Vagina (tissue), 2 donors: ENCODE measurements at regions not wholly inside any gene's neighbourhood (a gene's known extent, or its start where the extent isn't known, plus 50 kb on each side); places are given as distances from the start of the nearest gene placed in this dataset.

Experiments
- DNase-seq, 2 donors: peaks; one replicate each; pipeline ENCODE4 v3.0.0-alpha.2; 2017; ENCODE audit errors: extremely low spot score in 2 of 2
- H3K27ac ChIP-seq: fragments of 200-600 bp; sonication (generic); one replicate; pipeline ENCODE4 v1.5.1; 2019
- H3K27me3 ChIP-seq: fragments of 200-600 bp; sonication (generic); one replicate; pipeline ENCODE4 v1.5.1; 2019
- H3K36me3 ChIP-seq, 2 donors: fragments of 200-600 bp; sonication (generic); one replicate each; pipeline ENCODE4 v1.5.1; 2017 to 2019
- H3K4me1 ChIP-seq: fragments of 200-600 bp; sonication (generic); one replicate; pipeline ENCODE4 v1.5.1; 2019
- H3K4me3 ChIP-seq, 2 donors: fragments of 200-600 bp; sonication (generic); 1 replicate in 1 of 2; 2 replicates in 1 of 2; pipeline ENCODE4 v1.5.1; 2016 to 2019
- H3K9me3 ChIP-seq: fragments of 200-600 bp; sonication (generic); one replicate; pipeline ENCODE4 v1.5.1; 2019
- POLR2A ChIP-seq, 2 donors: fragments of 450-650 bp; IDR thresholded peaks; one replicate each; pipeline ENCODE4 v1.6.1; 2017; ENCODE audit warnings: antibody characterized with exemption in 2 of 2, mild to moderate bottlenecking in 2 of 2, moderate library complexity in 2 of 2
- POLR2AphosphoS5 ChIP-seq, 2 donors: sonication (generic); formaldehyde crosslinking; IDR thresholded peaks; one replicate each; pipeline ENCODE4 v1.9.0; 2017; ENCODE audit warnings: antibody characterized with exemption in 2 of 2, mild to moderate bottlenecking in 2 of 2, low read depth in 1 of 2; ENCODE audit not compliant: insufficient read depth in 1 of 2
- intact Hi-C: fragments of 100-400 bp; cut with DNase I; formaldehyde crosslinking; loops from one replicate; pipeline ENCODE4 v1.15.1; 2023
- TF ChIP-seq, protein P1 (sequence below), 3 experiments: fragments of 450-650 bp in 2 of 3; fragments of 200-600 bp in 1 of 3; sonication (generic) in 1 of 3; IDR thresholded peaks; one replicate each; pipeline ENCODE4 v1.5.1; 2017 to 2019; ENCODE audit warnings: antibody characterized with exemption in 3 of 3, mild to moderate bottlenecking in 2 of 3, moderate library complexity in 2 of 3

DNA sequence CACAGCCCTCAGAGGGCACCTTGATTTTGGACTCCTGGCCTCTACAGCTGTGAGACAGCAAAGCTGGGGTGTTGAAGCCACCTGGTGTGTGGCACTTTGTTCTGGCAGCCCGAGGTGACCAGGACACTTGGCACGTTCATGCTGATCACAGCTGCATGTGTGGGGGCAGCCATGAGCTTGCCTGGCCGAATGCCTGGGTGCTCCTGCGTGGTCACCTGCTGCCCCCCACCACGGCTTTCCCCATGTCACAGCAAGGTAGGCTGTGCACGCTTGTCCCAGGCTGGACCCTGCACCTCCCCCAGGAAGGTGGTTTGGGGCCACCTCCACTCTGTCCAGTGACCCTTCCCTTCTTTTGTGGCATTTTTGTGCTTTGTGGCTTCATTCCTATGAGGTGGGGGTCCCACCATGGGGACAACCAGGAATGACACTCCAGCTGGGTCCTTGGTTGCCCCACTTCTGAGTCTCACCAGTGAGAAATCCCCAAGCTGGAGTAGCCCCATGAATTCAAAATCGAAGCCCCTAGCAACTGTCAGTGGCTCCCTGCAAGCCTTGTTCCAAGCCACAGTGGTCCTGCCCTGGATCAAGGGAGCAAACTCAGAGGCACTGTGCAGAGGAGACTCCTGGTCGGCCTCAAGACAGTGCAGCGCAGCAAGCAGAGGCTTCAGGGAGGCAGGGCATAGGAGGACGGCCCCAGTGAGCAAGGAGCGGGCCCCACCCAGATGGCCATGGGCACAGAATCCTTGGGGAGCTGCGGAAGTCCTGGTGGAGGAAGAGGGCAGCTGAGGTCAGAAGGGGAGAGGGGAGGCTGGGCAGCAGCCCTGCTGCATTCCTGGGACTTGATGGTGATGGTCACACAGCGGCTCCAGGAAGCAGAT lies 121.4 kb upstream of the HS6ST1 start:
- H3K27me3 ChIP-seq: no peaks in the 10 kb centered on the region
- H3K36me3 ChIP-seq: no peaks in the 10 kb centered on the region
- TF ChIP-seq, protein P1, sequence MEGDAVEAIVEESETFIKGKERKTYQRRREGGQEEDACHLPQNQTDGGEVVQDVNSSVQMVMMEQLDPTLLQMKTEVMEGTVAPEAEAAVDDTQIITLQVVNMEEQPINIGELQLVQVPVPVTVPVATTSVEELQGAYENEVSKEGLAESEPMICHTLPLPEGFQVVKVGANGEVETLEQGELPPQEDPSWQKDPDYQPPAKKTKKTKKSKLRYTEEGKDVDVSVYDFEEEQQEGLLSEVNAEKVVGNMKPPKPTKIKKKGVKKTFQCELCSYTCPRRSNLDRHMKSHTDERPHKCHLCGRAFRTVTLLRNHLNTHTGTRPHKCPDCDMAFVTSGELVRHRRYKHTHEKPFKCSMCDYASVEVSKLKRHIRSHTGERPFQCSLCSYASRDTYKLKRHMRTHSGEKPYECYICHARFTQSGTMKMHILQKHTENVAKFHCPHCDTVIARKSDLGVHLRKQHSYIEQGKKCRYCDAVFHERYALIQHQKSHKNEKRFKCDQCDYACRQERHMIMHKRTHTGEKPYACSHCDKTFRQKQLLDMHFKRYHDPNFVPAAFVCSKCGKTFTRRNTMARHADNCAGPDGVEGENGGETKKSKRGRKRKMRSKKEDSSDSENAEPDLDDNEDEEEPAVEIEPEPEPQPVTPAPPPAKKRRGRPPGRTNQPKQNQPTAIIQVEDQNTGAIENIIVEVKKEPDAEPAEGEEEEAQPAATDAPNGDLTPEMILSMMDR (IDR thresholded peaks at IDR 0.05): no peak
- TF ChIP-seq POLR2AphosphoS5 (IDR thresholded peaks at IDR 0.05; ENCODE audit: insufficient read depth in 1 of 2, low read depth in 1 of 2) (no peak), POLR2A (IDR thresholded peaks at IDR 0.05) (no peak)
- no peak overlapping the region for H3K4me3 ChIP-seq
- no peaks in the 10 kb centered on the region for H3K9me3 ChIP-seq
- DNase-seq: peak; percentile 67 to 93
- intact Hi-C loops: no loop called here
- peaks cover 18% of the 10 kb centered on the region for H3K4me1 ChIP-seq
- no peak overlapping the region for H3K27ac ChIP-seq

DNA sequence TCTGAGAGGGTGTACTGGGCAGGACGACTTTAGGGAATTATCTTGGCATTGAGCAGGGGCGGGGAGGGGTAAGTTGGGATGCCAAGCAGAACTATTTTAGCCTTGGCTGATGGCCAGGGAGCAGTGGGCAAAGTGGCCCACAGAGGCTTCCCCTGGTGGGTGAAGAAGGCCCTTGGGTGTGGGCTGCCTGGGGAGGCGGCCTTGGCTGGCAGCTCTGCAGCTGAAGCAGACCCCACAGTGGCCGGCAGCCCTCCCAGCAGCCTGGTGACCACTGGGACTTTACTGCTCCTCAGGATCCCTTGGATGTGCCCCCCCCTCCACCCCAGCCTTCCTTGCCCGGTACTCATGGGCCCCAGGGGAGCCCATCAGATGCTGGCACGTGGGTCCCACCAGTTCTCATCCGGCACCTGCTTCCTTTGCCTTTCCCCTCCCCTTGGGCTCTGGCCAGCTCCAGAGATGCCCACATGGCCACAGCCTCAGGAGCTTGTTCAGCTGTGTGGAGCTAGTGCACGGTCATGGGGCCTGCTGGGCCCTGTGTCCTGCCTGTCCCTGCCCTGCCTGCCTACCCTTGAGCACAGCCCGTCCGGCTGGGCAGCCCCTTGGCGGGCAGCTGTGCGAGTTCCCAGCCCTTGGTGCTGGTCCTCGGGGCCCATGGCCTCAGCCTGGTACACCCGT lies 122.1 kb upstream of the HS6ST1 start:
- no peak overlapping the region for H3K4me3 ChIP-seq
- DNase-seq: peak; percentile 74 to 80
- H3K27me3 ChIP-seq: no peaks in the 10 kb centered on the region
- no peaks in the 10 kb centered on the region for H3K36me3 ChIP-seq
- intact Hi-C loops: no loop called here
- TF ChIP-seq, protein P1 (IDR thresholded peaks at IDR 0.05): no peak
- TF ChIP-seq POLR2A (IDR thresholded peaks at IDR 0.05) (no peak), POLR2AphosphoS5 (IDR thresholded peaks at IDR 0.05; ENCODE audit: insufficient read depth in 1 of 2, low read depth in 1 of 2) (no peak)
- H3K4me1 ChIP-seq: peaks cover 18% of the 10 kb centered on the region
- H3K9me3 ChIP-seq: no peaks in the 10 kb centered on the region
- H3K27ac ChIP-seq: no peak overlapping the region

DNA sequence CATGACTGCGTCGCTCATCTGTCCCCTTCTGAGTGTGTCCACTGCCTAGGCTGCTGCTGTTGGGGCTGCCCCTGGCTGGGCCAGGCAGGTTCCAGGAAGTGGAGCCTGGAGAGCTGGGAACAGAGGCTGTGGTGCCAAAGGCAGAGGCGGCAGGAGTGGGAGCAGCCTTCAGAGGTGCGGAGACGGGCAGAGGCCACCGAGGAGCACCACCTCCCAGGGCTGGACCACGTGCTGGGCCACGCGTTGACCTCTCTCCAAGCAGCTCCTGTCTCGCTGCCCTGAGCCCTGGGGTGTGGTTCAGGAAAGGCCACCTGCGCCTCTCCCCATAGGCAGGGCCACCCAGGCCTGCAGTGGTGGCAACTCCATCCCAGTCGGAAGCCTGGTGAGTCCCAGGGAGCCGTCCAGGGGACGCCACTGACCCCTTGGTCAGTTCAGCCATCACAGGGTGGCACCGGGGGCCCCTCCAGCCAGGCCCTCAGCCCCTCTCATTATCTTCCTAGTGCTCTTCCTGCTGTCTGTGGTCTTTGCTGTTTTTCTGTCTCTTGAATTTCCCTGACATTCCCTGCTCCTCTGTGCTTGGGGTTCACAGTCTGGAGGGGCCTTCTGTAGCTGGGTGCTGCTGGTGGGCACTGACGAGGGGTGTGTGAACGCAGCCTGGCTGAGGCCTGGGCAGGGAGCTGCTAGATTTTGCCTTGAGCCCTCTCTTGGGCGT lies 122.8 kb upstream of the HS6ST1 start:
- DNase-seq: peak in 1 of 2 donors; percentile 89
- Histone ChIP-seq H3K27me3 (no peaks in the 10 kb centered on the region), H3K36me3 (no peaks in the 10 kb centered on the region), H3K9me3 (no peaks in the 10 kb centered on the region), H3K4me3 (no peak overlapping the region), H3K4me1 (peaks cover 22% of the 10 kb centered on the region), H3K27ac (peak overlapping the region; percentile 13)
- TF ChIP-seq, protein P1 (IDR thresholded peaks at IDR 0.05): no peak
- TF ChIP-seq POLR2A (IDR thresholded peaks at IDR 0.05) (no peak), POLR2AphosphoS5 (IDR thresholded peaks at IDR 0.05; ENCODE audit: insufficient read depth in 1 of 2, low read depth in 1 of 2) (no peak)
- intact Hi-C loops: no loop called here

DNA sequence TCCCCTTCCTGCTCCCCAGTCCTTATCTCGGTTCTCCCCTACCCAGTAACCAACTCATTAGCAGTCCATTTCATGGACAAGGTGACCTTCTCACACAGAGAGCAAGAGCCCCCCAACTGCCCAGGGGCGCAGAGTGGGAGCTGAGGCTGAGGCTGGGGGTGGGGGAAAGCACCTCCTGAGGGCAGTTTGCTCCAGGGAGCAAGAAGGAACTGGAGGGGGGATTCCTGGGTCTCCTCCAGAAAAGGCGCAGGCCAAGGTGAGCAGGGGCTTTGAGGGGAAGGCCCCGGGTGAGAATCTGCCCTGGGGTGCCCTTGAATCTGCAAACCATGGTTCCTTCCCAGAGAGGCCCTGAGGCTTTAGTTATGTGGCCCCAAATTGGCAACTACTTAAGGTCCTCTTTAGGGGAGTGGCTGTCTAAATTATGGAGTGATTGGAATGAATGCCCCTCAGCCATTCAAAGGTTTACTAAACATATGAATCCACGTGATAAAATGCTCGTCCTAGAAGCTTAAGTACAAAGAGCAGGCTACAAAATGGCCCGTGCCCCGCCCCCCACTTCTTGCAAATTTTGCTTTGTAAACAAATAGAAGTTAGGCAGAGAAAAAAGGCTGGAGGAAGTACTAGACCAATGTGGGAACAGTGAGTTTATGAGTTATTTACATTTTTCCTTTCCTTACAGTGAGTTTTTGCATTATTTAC lies 123.5 kb upstream of the HS6ST1 start:
- Histone ChIP-seq H3K27me3 (no peaks in the 10 kb centered on the region), H3K9me3 (no peaks in the 10 kb centered on the region), H3K4me1 (peaks cover 29% of the 10 kb centered on the region), H3K4me3 (no peak overlapping the region), H3K27ac (peak overlapping the region; percentile 13), H3K36me3 (no peaks in the 10 kb centered on the region)
- intact Hi-C loops: no loop called here
- TF ChIP-seq, protein P1 (IDR thresholded peaks at IDR 0.05): no peak
- TF ChIP-seq POLR2A (IDR thresholded peaks at IDR 0.05): no peak
- TF ChIP-seq POLR2AphosphoS5 (IDR thresholded peaks at IDR 0.05; ENCODE audit: insufficient read depth in 1 of 2, low read depth in 1 of 2): no peak
- peak; percentile 77 to 88 for DNase-seq
